Mesodermal cell (in vitro differentiated cells): ENCODE measurements at regions not wholly inside any gene's neighbourhood (a gene's known extent, or its start where the extent isn't known, plus 50 kb on each side); places are given as distances from the start of the nearest gene placed in this dataset.

ENCODE experiments used
- H3K27ac ChIP-seq: 2 replicates; pipeline ENCODE4 v1.7.0; 2013; ENCODE audit warnings: mild to moderate bottlenecking, low read depth, low read length, moderate library complexity; ENCODE audit not compliant: severe bottlenecking
- H3K36me3 ChIP-seq: 2 replicates; pipeline ENCODE4 v1.7.1; 2013; ENCODE audit warnings: mild to moderate bottlenecking, low read length, moderate library complexity; ENCODE audit not compliant: control insufficient read depth, insufficient read depth
- H3K4me1 ChIP-seq: one replicate; pipeline ENCODE4 v1.7.1; 2013; ENCODE audit warnings: mild to moderate bottlenecking, low read length; ENCODE audit not compliant: insufficient read depth, control insufficient read depth, poor library complexity, severe bottlenecking
- H3K4me3 ChIP-seq: 2 replicates; pipeline ENCODE4 v1.7.0; 2013; ENCODE audit warnings: low read length, control low read depth, mild to moderate bottlenecking; ENCODE audit not compliant: insufficient read depth, poor library complexity, severe bottlenecking; ENCODE audit errors: extremely low read depth
- H3K9me3 ChIP-seq: 2 replicates; pipeline ENCODE4 v1.7.1; 2013; ENCODE audit warnings: mild to moderate bottlenecking, low read length, moderate library complexity; ENCODE audit not compliant: control insufficient read depth
- WGBS, 2 experiments: methylation state at CpG; one replicate each; pipeline ENCODE4 v1.1.5; 2013; ENCODE audit warnings: missing lambda C conversion rate in 2 of 2; ENCODE audit not compliant: insufficient coverage in 2 of 2; 5-methylcytosine and 5-hydroxymethylcytosine counted together

DNA sequence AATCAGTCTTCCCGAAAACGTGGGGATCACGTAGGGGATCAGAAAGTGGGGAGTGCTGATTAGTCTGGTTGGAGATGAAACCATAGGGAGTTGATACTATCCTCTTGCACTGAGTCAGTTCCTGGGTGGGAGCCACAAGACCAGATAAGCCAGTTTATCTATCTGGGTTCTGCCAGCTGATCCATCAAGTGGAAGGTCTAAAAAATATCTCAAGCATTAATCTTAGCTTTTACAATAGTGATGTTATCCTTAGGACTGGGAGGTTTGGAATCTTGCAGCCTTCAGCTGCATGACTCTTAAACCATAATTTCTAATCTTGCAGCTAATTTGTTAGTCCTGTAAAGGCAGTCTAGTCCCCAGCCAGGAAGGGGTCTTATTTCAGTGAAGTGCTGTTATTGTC, 2474.2 kb downstream of the PCDH9 start:
- no peak overlapping the region for H3K27ac ChIP-seq
- H3K4me3 ChIP-seq: no peak overlapping the region
- H3K9me3 ChIP-seq: no peaks in the 10 kb centered on the region
- WGBS, 2 experiments: 84 to 89% methylated on average over 3 of the region's 3 CpGs
- no peaks in the 10 kb centered on the region for H3K4me1 ChIP-seq
- H3K36me3 ChIP-seq: no peaks in the 10 kb centered on the region

GRCh38 chr13:64753233-64754000, 2476.7 kb downstream of the PCDH9 start:
- no CpG with 5 or more reads among the region's 2 CpGs for WGBS, 2 experiments
- Histone ChIP-seq H3K9me3 (no peaks in the 10 kb centered on the region), H3K27ac (no peak overlapping the region), H3K4me3 (no peak overlapping the region), H3K36me3 (no peaks in the 10 kb centered on the region), H3K4me1 (no peaks in the 10 kb centered on the region)

GRCh38 chr13:64749301-64749700, 2480.8 kb downstream of the PCDH9 start:
- no peaks in the 10 kb centered on the region for H3K9me3 ChIP-seq
- WGBS, 2 experiments: 75 to 80% methylated on average over 1 to 2 of the region's 4 CpGs
- no peaks in the 10 kb centered on the region for H3K36me3 ChIP-seq
- H3K4me3 ChIP-seq: no peak overlapping the region
- H3K4me1 ChIP-seq: no peaks in the 10 kb centered on the region
- H3K27ac ChIP-seq: no peak overlapping the region

DNA sequence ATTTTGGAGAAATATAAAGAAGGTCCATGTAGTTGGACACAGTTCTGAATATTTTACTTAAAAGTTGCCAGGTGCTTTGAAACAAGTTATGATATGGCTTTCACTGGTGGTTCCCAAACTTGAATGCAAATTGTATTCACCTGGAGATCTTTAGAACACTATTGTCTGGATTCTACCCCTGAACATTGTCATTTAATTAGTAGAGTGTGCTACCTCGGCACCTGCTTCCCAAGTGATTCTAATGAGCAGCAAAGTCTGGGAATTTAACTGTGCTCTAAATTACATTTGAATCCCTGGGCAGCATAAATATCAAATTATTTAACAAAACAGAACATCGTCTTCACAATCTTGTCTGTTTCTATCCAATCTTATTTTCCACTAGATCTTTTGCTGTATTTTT, 2483.3 kb downstream of the PCDH9 start:
- H3K36me3 ChIP-seq: no peaks in the 10 kb centered on the region
- H3K27ac ChIP-seq: no peak overlapping the region
- H3K9me3 ChIP-seq: no peaks in the 10 kb centered on the region
- no peaks in the 10 kb centered on the region for H3K4me1 ChIP-seq
- WGBS, 2 experiments: 71 to 100% methylated on average over 2 of the region's 2 CpGs
- H3K4me3 ChIP-seq: no peak overlapping the region

DNA sequence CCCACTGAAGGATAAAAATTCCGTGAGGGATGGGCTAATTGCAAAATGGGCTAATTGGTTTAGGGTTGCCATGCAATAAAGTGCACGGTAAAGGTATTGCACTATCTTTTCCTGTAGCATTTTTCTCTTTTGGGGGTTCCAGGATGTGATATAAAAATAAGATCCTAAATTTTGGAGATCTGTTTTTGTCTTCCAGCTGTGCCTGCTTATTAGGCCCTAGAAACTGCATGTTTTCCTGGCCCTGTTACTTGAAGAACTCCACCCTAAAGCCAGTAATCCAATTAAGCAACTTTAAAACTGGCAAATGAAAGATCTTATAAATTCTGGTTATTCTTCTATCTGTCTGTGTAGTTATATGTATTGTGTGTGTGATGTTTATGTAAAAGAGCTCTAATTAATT, 2489.6 kb downstream of the PCDH9 start:
- H3K4me3 ChIP-seq: no peak overlapping the region
- no peaks in the 10 kb centered on the region for H3K4me1 ChIP-seq
- no peak overlapping the region for H3K27ac ChIP-seq
- 78% methylated on average over 2 of the region's 2 CpGs; no CpG with 5 or more reads in 1 of the 2 experiments for WGBS, 2 experiments
- no peaks in the 10 kb centered on the region for H3K9me3 ChIP-seq
- no peaks in the 10 kb centered on the region for H3K36me3 ChIP-seq

DNA sequence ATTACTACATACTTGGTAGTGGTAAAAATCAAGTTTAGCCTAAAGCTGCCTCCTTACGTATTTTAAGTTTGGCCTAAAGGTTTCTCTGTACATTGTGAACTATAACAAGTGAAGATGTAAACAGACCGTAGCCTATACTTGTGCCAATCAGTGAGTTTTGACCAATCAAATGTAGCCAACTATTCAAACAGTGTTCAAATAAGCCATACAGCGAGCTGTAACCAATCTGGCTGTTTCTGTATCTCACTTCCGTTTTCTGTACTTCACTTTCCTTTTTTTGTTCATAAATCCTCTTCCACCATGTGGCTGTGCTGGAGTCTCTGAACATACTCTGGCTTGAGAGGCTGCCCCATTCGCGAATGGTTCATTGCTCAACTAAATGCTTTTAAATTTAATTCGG, 2504.6 kb downstream of the PCDH9 start:
- Histone ChIP-seq H3K4me1 (peaks cover 17% of the 10 kb centered on the region), H3K36me3 (no peaks in the 10 kb centered on the region), H3K9me3 (no peaks in the 10 kb centered on the region), H3K4me3 (no peak overlapping the region), H3K27ac (no peak overlapping the region)
- 93 to 100% methylated on average over 5 of the region's 7 CpGs for WGBS, 2 experiments

- Histone ChIP-seq H3K27ac (peak overlapping the region; percentile 83), H3K4me1 (peaks cover 17% of the 10 kb centered on the region), H3K9me3 (no peaks in the 10 kb centered on the region), H3K4me3 (no peak overlapping the region), H3K36me3 (no peaks in the 10 kb centered on the region)
- 57 to 71% methylated on average over 1 of the region's 2 CpGs for WGBS, 2 experiments
These were observed 2506.4 kb downstream of the PCDH9 start for GRCh38 chr13:64723724-64724123.

- WGBS, 2 experiments: 80 to 83% methylated on average over 1 to 2 of the region's 2 CpGs
- Histone ChIP-seq H3K36me3 (no peaks in the 10 kb centered on the region), H3K9me3 (no peaks in the 10 kb centered on the region), H3K4me1 (peaks cover 5% of the 10 kb centered on the region), H3K4me3 (no peak overlapping the region), H3K27ac (no peak overlapping the region)
These were observed 2512.0 kb downstream of the PCDH9 start for GRCh38 chr13:64718116-64718515.

DNA sequence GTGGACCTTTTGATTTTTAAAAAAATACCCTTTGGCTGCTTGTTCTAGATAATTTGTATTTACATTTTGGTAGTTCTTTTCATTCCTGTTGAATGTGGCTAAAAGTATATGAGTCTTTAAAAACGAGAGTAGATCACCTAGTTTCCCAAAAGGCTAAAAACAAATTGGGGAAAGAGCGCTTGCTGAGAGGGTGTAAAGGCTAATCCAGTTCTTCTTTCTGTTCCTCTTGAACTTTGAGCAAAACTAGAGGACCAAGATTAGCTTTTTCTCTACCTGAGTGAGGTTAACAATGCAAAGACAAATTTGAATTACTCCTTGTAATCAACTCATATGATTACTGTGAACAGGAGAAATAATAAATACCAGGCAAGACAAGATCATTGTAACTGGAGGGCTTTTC, 2513.2 kb downstream of the PCDH9 start:
- no peak overlapping the region for H3K27ac ChIP-seq
- H3K9me3 ChIP-seq: no peaks in the 10 kb centered on the region
- WGBS, 2 experiments: 58 to 75% methylated on average over 2 of the region's 2 CpGs
- no peaks in the 10 kb centered on the region for H3K4me1 ChIP-seq
- H3K36me3 ChIP-seq: no peaks in the 10 kb centered on the region
- H3K4me3 ChIP-seq: no peak overlapping the region

GRCh38 chr13:64709079-64709478, 2521.1 kb downstream of the PCDH9 start:
- Histone ChIP-seq H3K36me3 (no peaks in the 10 kb centered on the region), H3K9me3 (no peaks in the 10 kb centered on the region), H3K27ac (peak overlapping the region; percentile 29), H3K4me3 (no peak overlapping the region), H3K4me1 (no peaks in the 10 kb centered on the region)
- 79 to 89% methylated on average over 6 of the region's 6 CpGs for WGBS, 2 experiments

GRCh38 chr13:64704121-64704649, 2526.0 kb downstream of the PCDH9 start:
- Histone ChIP-seq H3K36me3 (no peaks in the 10 kb centered on the region), H3K4me1 (no peaks in the 10 kb centered on the region), H3K27ac (no peak overlapping the region), H3K9me3 (no peaks in the 10 kb centered on the region), H3K4me3 (no peak overlapping the region)
- WGBS, 2 experiments: 83 to 95% methylated on average over 6 of the region's 6 CpGs
